Transverse colon (tissue), 4 donors: ENCODE measurements at regions not wholly inside any gene's neighbourhood (a gene's known extent, or its start where the extent isn't known, plus 50 kb on each side); places are given as distances from the start of the nearest gene placed in this dataset.

Experiments
- CTCF ChIP-seq, 5 experiments: fragments of 200-600 bp in 3 of 5; fragments of 450-650 bp in 2 of 5; sonication (generic) in 3 of 5; IDR thresholded peaks; 1 replicate in 2 of 5; 2 replicates in 3 of 5; pipeline ENCODE4 v1.5.1; 2016 to 2017; ENCODE audit warnings: antibody characterized with exemption in 5 of 5, inconsistent platforms in 3 of 5, mild to moderate bottlenecking in 2 of 5, moderate library complexity in 1 of 5
- EP300 ChIP-seq: sonication (generic); formaldehyde crosslinking; IDR thresholded peaks from one replicate; pipeline ENCODE4 v1.6.1; 2017; ENCODE audit warnings: antibody characterized with exemption, low read depth
- POLR2A ChIP-seq: fragments of 450-650 bp; IDR thresholded peaks from one replicate; pipeline ENCODE4 v1.6.1; 2016; ENCODE audit warnings: antibody characterized with exemption, mild to moderate bottlenecking, moderate library complexity
- POLR2AphosphoS5 ChIP-seq, 3 donors: sonication (generic); formaldehyde crosslinking; IDR thresholded peaks; one replicate each; pipeline ENCODE4 v1.6.1; 2016; ENCODE audit warnings: antibody characterized with exemption in 3 of 3

GRCh38 chr6:166826264-166826663 lies 130.1 kb downstream of the RNASET2 start:
- TF ChIP-seq POLR2AphosphoS5 (IDR thresholded peaks at IDR 0.05): no peak
- TF ChIP-seq CTCF (IDR thresholded peaks at IDR 0.05): no peak
- TF ChIP-seq EP300: no peak
- TF ChIP-seq POLR2A: no peak
